Mesendoderm (in vitro differentiated cells): ENCODE measurements at regions not wholly inside any gene's neighbourhood (a gene's known extent, or its start where the extent isn't known, plus 50 kb on each side); places are given as distances from the start of the nearest gene placed in this dataset.

Experiments used
- DNase-seq: peaks from one replicate; pipeline ENCODE4 v3.0.0; 2013
- H2AK5ac ChIP-seq: 2 replicates; pipeline ENCODE4 v1.6.1; 2013; ENCODE audit warnings: low read length, inconsistent platforms
- H2BK120ac ChIP-seq: 2 replicates; pipeline ENCODE4 v1.6.1; 2013; ENCODE audit warnings: low read depth, mild to moderate bottlenecking, low read length, moderate library complexity, mixed read lengths
- H2BK15ac ChIP-seq: replicated peaks from 2 replicates; pipeline ENCODE4 v1.6.1; 2013; ENCODE audit warnings: low read depth, mild to moderate bottlenecking, moderate library complexity
- H2BK5ac ChIP-seq: 2 replicates; pipeline ENCODE4 v1.6.1; 2013; ENCODE audit warnings: low read length, inconsistent platforms
- H3K18ac ChIP-seq: 2 replicates; pipeline ENCODE4 v1.6.1; 2013; ENCODE audit warnings: mild to moderate bottlenecking, low read length, mixed read lengths
- H3K23ac ChIP-seq: one replicate; pipeline ENCODE4 v1.6.1; 2013; ENCODE audit warnings: low read length
- H3K27ac ChIP-seq: 2 replicates; pipeline ENCODE4 v1.5.1; 2013; ENCODE audit warnings: low read depth, mild to moderate bottlenecking, inconsistent platforms, low read length, moderate library complexity
- H3K27me3 ChIP-seq: 2 replicates; pipeline ENCODE4 v1.6.1; 2013; ENCODE audit warnings: low read length, control low read depth, mild to moderate bottlenecking, inconsistent platforms; ENCODE audit not compliant: insufficient read depth, poor library complexity
- H3K36me3 ChIP-seq: 2 replicates; pipeline ENCODE4 v1.6.1; 2013; ENCODE audit warnings: low read length, inconsistent platforms; ENCODE audit not compliant: control insufficient read depth, insufficient read depth
- H3K4ac ChIP-seq: one replicate; pipeline ENCODE4 v1.6.1; 2013; ENCODE audit warnings: low read depth, mild to moderate bottlenecking, low read length, moderate library complexity
- H3K4me1 ChIP-seq: 2 replicates; pipeline ENCODE4 v1.6.1; 2013; ENCODE audit warnings: low read depth, low read length, inconsistent platforms; ENCODE audit not compliant: control insufficient read depth
- H3K4me2 ChIP-seq: 2 replicates; pipeline ENCODE4 v1.6.1; 2013; ENCODE audit warnings: low read length
- H3K4me3 ChIP-seq: 2 replicates; pipeline ENCODE4 v1.5.1; 2013; ENCODE audit warnings: mild to moderate bottlenecking, low read length
- H3K56ac ChIP-seq: one replicate; pipeline ENCODE4 v1.6.1; 2013; ENCODE audit warnings: low read length
- H3K79me1 ChIP-seq: 2 replicates; pipeline ENCODE4 v1.6.1; 2013; ENCODE audit warnings: low read length, inconsistent platforms
- H3K79me2 ChIP-seq: 2 replicates; pipeline ENCODE4 v1.6.1; 2013; ENCODE audit warnings: mild to moderate bottlenecking, low read length; ENCODE audit not compliant: control insufficient read depth, insufficient read depth
- H3K9ac ChIP-seq: 2 replicates; pipeline ENCODE4 v1.6.1; 2013; ENCODE audit warnings: low read length, inconsistent platforms
- H4K5ac ChIP-seq: one replicate; pipeline ENCODE4 v1.6.1; 2013; ENCODE audit warnings: low read length
- H4K8ac ChIP-seq: one replicate; pipeline ENCODE4 v1.6.1; 2013; ENCODE audit warnings: low read depth, mild to moderate bottlenecking, control low read depth, low read length, moderate library complexity
- WGBS: extraction: QIAGEN DNeasy Blood & Tissue Kit; methylation state at CpG from one replicate; pipeline ENCODE4 v1.1.7; 2013; ENCODE audit warnings: low lambda C conversion rate, missing lambda C conversion rate; ENCODE audit not compliant: insufficient coverage; ENCODE audit errors: extremely low coverage; 5-methylcytosine and 5-hydroxymethylcytosine counted together

DNA sequence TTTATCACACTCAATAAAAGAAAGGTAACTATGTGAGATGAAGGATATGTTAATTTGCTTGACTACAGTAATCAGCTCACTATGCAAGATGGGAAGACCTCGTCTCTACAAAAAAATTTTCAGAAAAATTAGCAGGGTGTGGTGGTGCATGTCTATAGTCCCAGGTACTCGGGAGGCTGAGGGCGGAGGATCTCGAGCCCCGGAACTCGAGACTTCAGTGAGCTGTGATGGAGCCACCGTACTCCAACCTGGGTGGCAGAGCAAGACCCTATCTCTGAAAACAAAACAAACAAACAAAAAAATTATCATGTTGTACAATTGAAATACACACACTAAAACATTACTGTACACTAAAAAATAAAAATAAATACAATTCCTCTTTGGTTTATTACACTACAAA, 376.7 kb upstream of the KLHL1 start:
- Histone ChIP-seq H3K4me3 (no peak overlapping the region), H3K18ac (no peak overlapping the region), H4K8ac (no peak overlapping the region), H4K5ac (no peak overlapping the region), H3K4me2 (no peak overlapping the region), H2BK15ac (no peak overlapping the region), H3K27me3 (no peaks in the 10 kb centered on the region), H3K4ac (no peak overlapping the region), H3K4me1 (no peaks in the 10 kb centered on the region), H2BK5ac (no peak overlapping the region), H3K79me1 (no peaks in the 10 kb centered on the region), H2AK5ac (no peak overlapping the region), H2BK120ac (no peak overlapping the region), H3K56ac (no peak overlapping the region), H3K23ac (no peak overlapping the region), H3K36me3 (no peaks in the 10 kb centered on the region), H3K9ac (no peak overlapping the region), H3K79me2 (no peaks in the 10 kb centered on the region), H3K27ac (no peak overlapping the region)
- DNase-seq, result no peak
- WGBS, result no CpG with 5 or more reads among the region's 7 CpGs

GRCh38 chr13:70483599-70484276, 375.5 kb upstream of the KLHL1 start:
- no peak overlapping the region for H3K27ac ChIP-seq
- no peaks in the 10 kb centered on the region for H3K27me3 ChIP-seq
- no peak overlapping the region for H3K4ac ChIP-seq
- H2BK5ac ChIP-seq, result no peak overlapping the region
- H3K4me3 ChIP-seq, result no peak overlapping the region
- H3K79me1 ChIP-seq, result no peaks in the 10 kb centered on the region
- H3K18ac ChIP-seq, result no peak overlapping the region
- no peak overlapping the region for H2AK5ac ChIP-seq
- H3K56ac ChIP-seq, result no peak overlapping the region
- H4K8ac ChIP-seq, result no peak overlapping the region
- no peak overlapping the region for H3K4me2 ChIP-seq
- H3K79me2 ChIP-seq, result no peaks in the 10 kb centered on the region
- no peaks in the 10 kb centered on the region for H3K4me1 ChIP-seq
- no peaks in the 10 kb centered on the region for H3K36me3 ChIP-seq
- H2BK15ac ChIP-seq, result no peak overlapping the region
- H2BK120ac ChIP-seq, result no peak overlapping the region
- DNase-seq, result no peak
- no peak overlapping the region for H3K9ac ChIP-seq
- no CpG with 5 or more reads among the region's 1 CpG for WGBS
- no peak overlapping the region for H3K23ac ChIP-seq
- H4K5ac ChIP-seq, result no peak overlapping the region

- H3K4me1 ChIP-seq, result no peaks in the 10 kb centered on the region
- H2BK15ac ChIP-seq, result no peak overlapping the region
- no peak overlapping the region for H2AK5ac ChIP-seq
- no peaks in the 10 kb centered on the region for H3K79me1 ChIP-seq
- no peaks in the 10 kb centered on the region for H3K79me2 ChIP-seq
- H3K27ac ChIP-seq, result no peak overlapping the region
- no peak overlapping the region for H4K8ac ChIP-seq
- H3K23ac ChIP-seq, result no peak overlapping the region
- DNase-seq, result no peak
- no peak overlapping the region for H3K4ac ChIP-seq
- H3K4me3 ChIP-seq, result no peak overlapping the region
- no peak overlapping the region for H3K18ac ChIP-seq
- whole genome bisulfite sequencing, result no CpG with 5 or more reads among the region's 3 CpGs
- H2BK5ac ChIP-seq, result no peak overlapping the region
- H2BK120ac ChIP-seq, result no peak overlapping the region
- H3K27me3 ChIP-seq, result no peaks in the 10 kb centered on the region
- H3K9ac ChIP-seq, result no peak overlapping the region
- H3K36me3 ChIP-seq, result no peaks in the 10 kb centered on the region
- H4K5ac ChIP-seq, result no peak overlapping the region
- H3K56ac ChIP-seq, result no peak overlapping the region
- no peak overlapping the region for H3K4me2 ChIP-seq
Observed at GRCh38 chr13:70473907-70474306, 365.7 kb upstream of the KLHL1 start.

DNA sequence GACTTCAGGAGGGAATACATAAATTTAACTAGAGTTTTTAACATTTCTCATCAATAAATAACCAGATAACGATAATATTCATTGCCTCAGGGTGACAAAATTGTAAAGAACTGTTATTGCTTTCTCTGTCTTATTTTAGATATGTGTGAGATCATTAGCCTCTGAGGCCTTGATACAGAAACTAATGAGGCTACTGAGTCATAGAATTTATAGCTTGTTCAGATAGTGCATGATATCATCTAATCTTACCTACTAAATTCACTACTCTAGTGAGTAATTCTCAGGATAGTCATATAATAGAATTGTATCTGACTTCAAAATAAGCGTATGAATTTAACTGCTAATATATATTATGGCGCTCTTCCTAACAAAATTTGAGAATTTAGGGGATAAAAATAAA, 360.8 kb upstream of the KLHL1 start:
- WGBS, result no CpG with 5 or more reads among the region's 3 CpGs
- Histone ChIP-seq H4K5ac (no peak overlapping the region), H3K79me2 (no peaks in the 10 kb centered on the region), H2AK5ac (no peak overlapping the region), H3K18ac (no peak overlapping the region), H3K9ac (no peak overlapping the region), H3K79me1 (no peaks in the 10 kb centered on the region), H3K4me1 (no peaks in the 10 kb centered on the region), H3K36me3 (no peaks in the 10 kb centered on the region), H2BK120ac (no peak overlapping the region), H3K4ac (no peak overlapping the region), H4K8ac (no peak overlapping the region), H3K4me3 (no peak overlapping the region), H2BK5ac (no peak overlapping the region), H3K23ac (no peak overlapping the region), H3K27me3 (no peaks in the 10 kb centered on the region), H3K4me2 (no peak overlapping the region), H3K27ac (no peak overlapping the region), H2BK15ac (no peak overlapping the region), H3K56ac (no peak overlapping the region)
- no peak for DNase-seq

- H3K4me3 ChIP-seq, result no peak overlapping the region
- no peaks in the 10 kb centered on the region for H3K79me1 ChIP-seq
- H3K27me3 ChIP-seq, result no peaks in the 10 kb centered on the region
- no peak overlapping the region for H3K18ac ChIP-seq
- H3K4ac ChIP-seq, result no peak overlapping the region
- H3K9ac ChIP-seq, result no peak overlapping the region
- H3K56ac ChIP-seq, result no peak overlapping the region
- no peaks in the 10 kb centered on the region for H3K79me2 ChIP-seq
- no peak overlapping the region for H2BK15ac ChIP-seq
- no peak overlapping the region for H4K5ac ChIP-seq
- H2BK120ac ChIP-seq, result no peak overlapping the region
- H2BK5ac ChIP-seq, result no peak overlapping the region
- no peak overlapping the region for H4K8ac ChIP-seq
- no peak overlapping the region for H3K23ac ChIP-seq
- no peak overlapping the region for H3K4me2 ChIP-seq
- no peaks in the 10 kb centered on the region for H3K36me3 ChIP-seq
- H2AK5ac ChIP-seq, result no peak overlapping the region
- DNase-seq, result no peak
- no CpG with 5 or more reads among the region's 1 CpG for WGBS
- no peaks in the 10 kb centered on the region for H3K4me1 ChIP-seq
- H3K27ac ChIP-seq, result no peak overlapping the region
Observed at GRCh38 chr13:70457474-70457873, 349.2 kb upstream of the KLHL1 start.

DNA sequence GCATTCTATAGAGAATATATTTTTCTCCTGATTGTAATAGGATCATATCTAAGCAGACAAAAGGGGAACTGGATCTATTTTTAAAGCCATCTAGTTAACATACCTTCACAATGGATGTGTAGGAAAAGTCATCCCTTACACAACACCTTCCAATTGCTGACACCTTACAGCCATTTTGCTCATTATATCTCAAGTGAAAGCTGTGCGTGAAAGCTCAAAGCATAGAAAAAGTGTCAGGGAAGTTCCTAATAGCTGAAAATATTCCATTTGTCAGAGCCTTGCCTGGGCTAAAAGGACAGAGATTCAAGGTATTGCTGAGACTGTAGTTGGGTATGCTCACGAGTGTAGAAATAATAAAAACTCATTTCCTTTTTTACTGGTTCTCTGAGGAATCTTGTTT, 340.6 kb upstream of the KLHL1 start:
- Histone ChIP-seq H3K4me1 (no peaks in the 10 kb centered on the region), H3K4me3 (no peak overlapping the region), H4K5ac (no peak overlapping the region), H3K56ac (no peak overlapping the region), H3K23ac (no peak overlapping the region), H3K27me3 (no peaks in the 10 kb centered on the region), H2BK15ac (no peak overlapping the region), H3K4ac (no peak overlapping the region), H3K4me2 (no peak overlapping the region), H2AK5ac (no peak overlapping the region), H2BK5ac (no peak overlapping the region), H2BK120ac (no peak overlapping the region), H4K8ac (no peak overlapping the region), H3K79me1 (no peaks in the 10 kb centered on the region), H3K18ac (no peak overlapping the region), H3K27ac (no peak overlapping the region), H3K79me2 (no peaks in the 10 kb centered on the region), H3K9ac (no peak overlapping the region), H3K36me3 (no peaks in the 10 kb centered on the region)
- no peak for DNase-seq
- no CpG with 5 or more reads among the region's 2 CpGs for whole genome bisulfite sequencing
